Mesothelial cell of epicardium (in vitro differentiated cells): ENCODE measurements at regions not wholly inside any gene's neighbourhood (a gene's known extent, or its start where the extent isn't known, plus 50 kb on each side); places are given as distances from the start of the nearest gene placed in this dataset.

Experiments used
- DNase-seq, 2 experiments: peaks; one replicate each; pipeline ENCODE4 v3.0.0; 2021; ENCODE audit warnings: low spot score in 2 of 2; ENCODE audit not compliant: unreplicated experiment in 2 of 2
- H3K27ac Mint-ChIP-seq: 2 replicates; pipeline ENCODE4 v1.8.0; 2021; ENCODE audit warnings: mixed read lengths
- H3K27me3 Mint-ChIP-seq: 2 replicates; pipeline ENCODE4 v1.8.0; 2021; ENCODE audit warnings: low read depth, mixed read lengths
- H3K36me3 Mint-ChIP-seq: 2 replicates; pipeline ENCODE4 v1.8.0; 2021; ENCODE audit warnings: mixed read lengths
- H3K4me1 Mint-ChIP-seq: 2 replicates; pipeline ENCODE4 v1.8.0; 2021; ENCODE audit warnings: mixed read lengths
- H3K4me3 Mint-ChIP-seq: 2 replicates; pipeline ENCODE4 v1.8.0; 2021; ENCODE audit warnings: mild to moderate bottlenecking, moderate library complexity, mixed read lengths
- H3K9me3 Mint-ChIP-seq: 2 replicates; pipeline ENCODE4 v1.8.0; 2021; ENCODE audit warnings: mixed read lengths
- TF ChIP-seq, protein P1 (sequence below): fragments of 200-600 bp; sonication (generic); IDR thresholded peaks from one replicate; pipeline ENCODE4 v1.5.0; 2021; ENCODE audit warnings: antibody characterized with exemption; ENCODE audit not compliant: unreplicated experiment

DNA sequence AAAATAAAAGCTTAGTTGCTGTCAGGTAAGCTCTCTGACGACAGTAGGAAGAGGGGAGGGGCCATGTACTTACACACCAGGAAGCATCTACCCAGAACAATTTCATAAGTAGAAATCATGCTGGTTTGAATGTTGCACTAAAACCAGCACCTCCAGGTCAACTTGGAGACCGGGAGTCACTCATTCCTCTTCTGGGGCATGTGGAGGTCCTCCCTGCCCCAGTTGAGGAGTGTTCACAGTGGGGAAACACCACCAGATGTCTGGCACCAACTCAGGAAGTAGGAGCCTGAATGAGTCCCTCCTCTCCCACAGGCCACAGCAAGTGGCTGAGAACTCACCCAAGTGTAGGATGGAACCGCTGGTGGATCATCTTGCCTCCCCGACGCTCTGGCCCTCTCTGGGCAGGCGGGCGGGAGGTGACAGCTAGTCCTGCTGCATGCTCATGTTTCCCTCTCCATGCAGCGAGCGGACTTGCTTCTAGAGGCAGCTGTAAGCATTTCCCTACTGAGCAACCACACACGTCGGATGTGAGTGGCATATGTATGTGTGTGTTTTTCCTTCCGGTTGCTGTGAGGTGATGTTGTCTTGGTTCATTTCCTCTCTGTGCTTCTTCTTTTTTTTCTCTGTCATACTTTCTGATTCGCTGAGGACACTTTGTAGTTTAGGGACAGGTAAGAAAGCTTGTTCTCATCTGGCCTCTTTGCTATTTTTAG is 149.5 kb upstream of the NEDD9 start:
- TF ChIP-seq, protein P1, sequence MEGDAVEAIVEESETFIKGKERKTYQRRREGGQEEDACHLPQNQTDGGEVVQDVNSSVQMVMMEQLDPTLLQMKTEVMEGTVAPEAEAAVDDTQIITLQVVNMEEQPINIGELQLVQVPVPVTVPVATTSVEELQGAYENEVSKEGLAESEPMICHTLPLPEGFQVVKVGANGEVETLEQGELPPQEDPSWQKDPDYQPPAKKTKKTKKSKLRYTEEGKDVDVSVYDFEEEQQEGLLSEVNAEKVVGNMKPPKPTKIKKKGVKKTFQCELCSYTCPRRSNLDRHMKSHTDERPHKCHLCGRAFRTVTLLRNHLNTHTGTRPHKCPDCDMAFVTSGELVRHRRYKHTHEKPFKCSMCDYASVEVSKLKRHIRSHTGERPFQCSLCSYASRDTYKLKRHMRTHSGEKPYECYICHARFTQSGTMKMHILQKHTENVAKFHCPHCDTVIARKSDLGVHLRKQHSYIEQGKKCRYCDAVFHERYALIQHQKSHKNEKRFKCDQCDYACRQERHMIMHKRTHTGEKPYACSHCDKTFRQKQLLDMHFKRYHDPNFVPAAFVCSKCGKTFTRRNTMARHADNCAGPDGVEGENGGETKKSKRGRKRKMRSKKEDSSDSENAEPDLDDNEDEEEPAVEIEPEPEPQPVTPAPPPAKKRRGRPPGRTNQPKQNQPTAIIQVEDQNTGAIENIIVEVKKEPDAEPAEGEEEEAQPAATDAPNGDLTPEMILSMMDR: no peak
- H3K27ac Mint-ChIP-seq: no peak overlapping the region
- H3K9me3 Mint-ChIP-seq: peaks cover 8% of the 10 kb centered on the region
- H3K4me1 Mint-ChIP-seq: peaks cover 19% of the 10 kb centered on the region
- H3K27me3 Mint-ChIP-seq: no peaks in the 10 kb centered on the region
- no peak for DNase-seq
- H3K36me3 Mint-ChIP-seq: peaks cover 2% of the 10 kb centered on the region
- H3K4me3 Mint-ChIP-seq: no peak overlapping the region

DNA sequence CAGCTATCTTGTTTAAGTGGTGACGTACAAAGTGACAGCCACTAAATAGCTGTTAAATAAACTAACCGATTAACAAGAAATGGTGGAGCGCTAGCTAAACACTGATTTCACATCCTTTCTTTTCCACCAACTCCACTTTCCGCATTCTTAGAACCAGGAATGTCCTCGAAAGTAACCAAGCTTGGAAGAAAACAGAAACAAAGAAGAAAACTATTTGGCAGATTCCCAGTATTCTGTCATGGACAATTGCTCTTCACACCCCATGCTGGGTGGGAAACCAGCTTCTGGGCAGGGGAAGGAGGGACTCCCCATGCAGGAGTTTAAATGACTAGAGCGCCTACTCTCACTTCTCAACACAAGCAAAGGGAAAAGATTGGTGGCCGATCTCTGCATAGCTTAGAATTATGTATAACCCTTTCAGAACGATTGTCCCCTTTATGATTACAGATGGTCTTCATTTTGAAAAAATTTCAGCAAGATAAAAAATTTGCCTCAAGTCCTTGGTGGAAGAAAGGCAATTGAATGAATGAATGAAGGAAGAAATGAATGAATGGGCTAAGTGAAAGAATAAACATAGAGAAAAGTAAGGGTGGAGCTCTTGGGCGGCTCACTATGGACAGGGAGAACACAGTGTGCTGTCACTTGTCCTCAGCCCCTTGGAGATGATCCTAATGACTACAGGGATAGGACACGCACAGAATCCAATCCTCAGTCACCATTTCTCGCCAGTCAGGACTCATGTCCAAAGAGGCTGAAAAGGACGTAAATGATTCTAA is 148.7 kb upstream of the NEDD9 start:
- H3K9me3 Mint-ChIP-seq: peaks cover 10% of the 10 kb centered on the region
- peaks cover 19% of the 10 kb centered on the region for H3K4me1 Mint-ChIP-seq
- TF ChIP-seq, protein P1: no peak
- DNase-seq: no peak
- H3K27me3 Mint-ChIP-seq: no peaks in the 10 kb centered on the region
- no peak overlapping the region for H3K4me3 Mint-ChIP-seq
- H3K27ac Mint-ChIP-seq: no peak overlapping the region
- H3K36me3 Mint-ChIP-seq: peaks cover 2% of the 10 kb centered on the region

DNA sequence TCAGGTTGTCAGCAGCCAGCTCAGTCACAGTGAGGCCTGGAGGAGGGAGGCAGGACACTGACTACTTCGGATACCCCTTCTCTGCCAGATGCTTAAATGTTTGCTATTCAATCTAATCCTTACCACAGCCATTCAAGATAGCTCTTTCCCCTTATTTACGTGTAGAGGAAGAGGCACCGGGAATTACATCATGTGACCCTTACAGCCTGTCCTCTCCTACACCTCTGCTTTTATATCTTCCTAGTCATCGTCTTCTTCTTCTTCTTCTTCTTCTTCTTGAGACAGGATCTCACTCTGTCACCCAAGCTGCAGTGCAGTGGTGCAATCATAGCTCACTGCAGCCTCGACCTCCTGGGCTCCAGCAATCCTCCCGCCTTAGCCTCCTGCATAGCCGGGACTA is 148.1 kb upstream of the NEDD9 start:
- no peak for DNase-seq
- Mint-ChIP-seq H3K4me1 (peaks cover 19% of the 10 kb centered on the region), H3K27me3 (no peaks in the 10 kb centered on the region), H3K27ac (no peak overlapping the region), H3K36me3 (peaks cover 2% of the 10 kb centered on the region), H3K4me3 (no peak overlapping the region), H3K9me3 (peaks cover 13% of the 10 kb centered on the region)
- TF ChIP-seq, protein P1: no peak

DNA sequence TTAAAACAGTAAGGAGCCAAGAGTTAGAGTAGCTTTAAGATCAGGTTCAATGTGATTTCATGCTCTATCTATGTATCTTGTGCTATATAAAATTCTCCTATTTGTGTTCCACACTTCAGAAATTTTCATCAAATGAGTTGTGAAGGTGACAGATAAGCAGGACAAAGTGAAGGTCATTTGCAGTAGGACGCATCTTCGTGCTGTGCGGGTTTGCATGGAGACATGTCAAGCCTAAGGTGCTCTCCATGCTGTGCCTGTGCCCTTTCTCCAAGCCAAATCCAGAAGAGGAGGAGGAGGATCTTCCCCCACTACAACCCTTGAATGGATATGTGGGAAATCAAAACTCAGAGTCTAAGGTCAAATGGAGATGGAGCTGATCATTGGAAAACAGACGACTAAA is 147.3 kb upstream of the NEDD9 start:
- H3K4me3 Mint-ChIP-seq: no peak overlapping the region
- no peaks in the 10 kb centered on the region for H3K27me3 Mint-ChIP-seq
- TF ChIP-seq, protein P1: no peak
- no peak overlapping the region for H3K27ac Mint-ChIP-seq
- H3K4me1 Mint-ChIP-seq: peaks cover 13% of the 10 kb centered on the region
- H3K36me3 Mint-ChIP-seq: peaks cover 2% of the 10 kb centered on the region
- DNase-seq: no peak
- H3K9me3 Mint-ChIP-seq: peaks cover 13% of the 10 kb centered on the region

DNA sequence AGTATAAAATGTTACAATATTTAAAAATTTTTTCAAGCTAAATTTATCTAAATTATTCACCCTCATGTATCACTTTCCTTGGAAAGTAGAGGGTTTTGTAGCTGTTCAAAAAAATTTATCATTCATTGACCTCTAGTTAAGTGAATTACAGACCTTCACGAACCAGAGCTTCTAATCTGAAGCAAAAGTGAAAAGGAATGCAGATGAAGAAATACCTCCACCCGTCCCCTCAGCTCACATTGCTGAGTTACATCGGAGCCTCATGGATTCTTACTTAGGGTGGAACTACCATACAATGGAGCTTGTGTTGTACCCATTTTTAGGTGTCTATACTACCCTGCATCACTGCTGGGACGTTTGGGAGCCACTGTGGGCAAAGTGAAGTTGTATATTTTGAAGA is 146.2 kb upstream of the NEDD9 start:
- Mint-ChIP-seq H3K36me3 (peaks cover 2% of the 10 kb centered on the region), H3K4me1 (peaks cover 4% of the 10 kb centered on the region), H3K27me3 (no peaks in the 10 kb centered on the region), H3K27ac (no peak overlapping the region), H3K4me3 (no peak overlapping the region), H3K9me3 (peaks cover 13% of the 10 kb centered on the region)
- TF ChIP-seq, protein P1: no peak
- DNase-seq: no peak
